GM12878 (cell line): ENCODE measurements at regions not wholly inside any gene's neighbourhood (a gene's known extent, or its start where the extent isn't known, plus 50 kb on each side); places are given as distances from the start of the nearest gene placed in this dataset.
A peak's percentile ranks its signal among the peaks of the same experiment; 100 is the strongest.

ENCODE experiments used
- ATAC-seq: fragments of 200-7000 bp; cut with Tn5 transposase; 3 replicates; pipeline ENCODE4 v1.9.1; 2020; ENCODE audit warnings: mild to moderate bottlenecking, moderate library complexity
- BruUV-seq: library from RNA; stranded (reverse); fragments of 400-500 nt; replicated peaks from 2 replicates; lab custom pipeline; 2021; lab: Mats Ljungman, UMichigan
- CTCF ChIA-PET: fragments of 300-600 bp; sonication (Branson Sonifier 250); formaldehyde crosslinking; extraction: SDS; loops from one replicate; lab custom pipeline; 2021; ENCODE audit warnings: inconsistent platforms; lab: Yijun Ruan, JAX
- POLR2A ChIA-PET: fragments of 350-600 bp; formaldehyde crosslinking; extraction: SDS; loops from one replicate; lab custom pipeline; 2021; ENCODE audit warnings: inconsistent platforms; lab: Charles Lee
- RAD21 ChIA-PET: fragments of 300-600 bp; sonication (Branson Sonifier 250); formaldehyde crosslinking; loops from one replicate; lab custom pipeline; 2023; ENCODE audit warnings: antibody characterized with exemption; ENCODE audit not compliant: unreplicated experiment; lab: Charles Lee
- SMC1A ChIA-PET: fragments of 300-600 bp; sonication (Branson Sonifier 250); formaldehyde crosslinking; loops from one replicate; lab custom pipeline; 2023; ENCODE audit not compliant: unreplicated experiment, uncharacterized antibody; lab: Charles Lee
- DNase-seq: peaks from one replicate; pipeline ENCODE4 v3.0.0-alpha.2; 2011; ENCODE audit warnings: low read depth, low spot score
- FAIRE-seq: peaks from 3 replicates; lab custom pipeline; 2011; peaks lifted over from hg19 to GRCh38; lab: Jason Lieb, UNC
- H2AFZ ChIP-seq: 2 replicates; pipeline ENCODE4 v1.6.0; 2011; ENCODE audit warnings: low read depth, low read length, control low read depth; ENCODE audit not compliant: control insufficient read depth
- H3K27ac ChIP-seq: 2 replicates; pipeline ENCODE4 v1.5.1; 2011; ENCODE audit warnings: control low read depth; ENCODE audit not compliant: control insufficient read depth, insufficient read depth
- H3K27me3 ChIP-seq, 2 experiments: replicated peaks in 1 of 2; 2 replicates each; pipeline versions ENCODE4 v1.6.0 to v1.6.1; 2011; ENCODE audit warnings: low read length in 1 of 2; ENCODE audit not compliant: control insufficient read depth in 2 of 2, insufficient read depth in 2 of 2
- H3K36me3 ChIP-seq, 2 experiments: 2 replicates each; pipeline ENCODE4 v1.5.1; 2011; ENCODE audit warnings: low read length in 1 of 2; ENCODE audit not compliant: control insufficient read depth in 2 of 2, insufficient read depth in 2 of 2
- H3K4me1 ChIP-seq: 2 replicates; pipeline ENCODE4 v1.6.1; 2011; ENCODE audit warnings: mild to moderate bottlenecking, low read length, moderate library complexity, mixed read lengths; ENCODE audit not compliant: control insufficient read depth, insufficient read depth
- H3K4me2 ChIP-seq: 2 replicates; pipeline ENCODE4 v1.6.0; 2011; ENCODE audit warnings: control low read depth; ENCODE audit not compliant: control insufficient read depth, insufficient read depth
- H3K4me3 ChIP-seq: fragments of 200-600 bp; sonication (generic); 2 replicates; pipeline ENCODE4 v1.5.1; 2016
- H3K79me2 ChIP-seq: 2 replicates; pipeline ENCODE4 v1.6.0; 2011; ENCODE audit warnings: low read length; ENCODE audit not compliant: control insufficient read depth, insufficient read depth
- H3K9ac ChIP-seq: 2 replicates; pipeline ENCODE4 v1.8.0; 2011; ENCODE audit warnings: low read length, control low read depth, mixed read lengths; ENCODE audit not compliant: control insufficient read depth, insufficient read depth
- H3K9me3 ChIP-seq: replicated peaks from 3 replicates; pipeline ENCODE4 v1.5.1; 2011; ENCODE audit warnings: mild to moderate bottlenecking, low read length; ENCODE audit not compliant: control insufficient read depth, insufficient read depth
- H4K20me1 ChIP-seq: 2 replicates; pipeline ENCODE4 v1.6.0; 2011; ENCODE audit not compliant: control insufficient read depth, insufficient read depth
- ATF7 ChIP-seq: fragments of 450-650 bp; IDR thresholded peaks from 2 replicates; pipeline ENCODE4 v1.6.1; 2016; ENCODE audit warnings: low read depth, mild to moderate bottlenecking
- CREM ChIP-seq: IDR thresholded peaks from 2 replicates; pipeline ENCODE4 v1.6.1; 2014; ENCODE audit warnings: antibody characterized with exemption, low read depth
- DPF2 ChIP-seq: fragments of 450-650 bp; IDR thresholded peaks from 2 replicates; pipeline ENCODE4 v1.6.1; 2017; ENCODE audit warnings: mild to moderate bottlenecking
- ETV6 ChIP-seq, 2 experiments: fragments of 450-650 bp in 1 of 2; IDR thresholded peaks in 1 of 2; conservative IDR thresholded peaks in 1 of 2; 2 replicates each; pipeline ENCODE4 v1.6.1; 2014; ENCODE audit warnings: antibody characterized with exemption in 1 of 2, borderline replicate concordance in 1 of 2, low read depth in 1 of 2, mild to moderate bottlenecking in 1 of 2, moderate library complexity in 1 of 2
- GABPA ChIP-seq: IDR thresholded peaks from 2 replicates; pipeline ENCODE4 v1.6.1; 2014; ENCODE audit warnings: antibody characterized with exemption, low read depth, mild to moderate bottlenecking, inconsistent platforms
- MXI1 ChIP-seq: fragments of 150-350 bp; IDR thresholded peaks from 2 replicates; pipeline ENCODE4 v1.6.1; 2011; ENCODE audit warnings: low read depth, mild to moderate bottlenecking, inconsistent platforms, low read length, improper control_type of control experiment
- NBN ChIP-seq: fragments of 450-650 bp; IDR thresholded peaks from 2 replicates; pipeline ENCODE4 v1.6.1; 2016
- NFXL1 ChIP-seq: fragments of 450-650 bp; IDR thresholded peaks from 2 replicates; pipeline ENCODE4 v1.6.1; 2017; ENCODE audit warnings: antibody characterized with exemption, mild to moderate bottlenecking, borderline replicate concordance
- POLR2A ChIP-seq: IDR thresholded peaks from 2 replicates; pipeline ENCODE4 v1.6.1; 2011; ENCODE audit warnings: low read depth, mild to moderate bottlenecking, low read length
- RB1 ChIP-seq: fragments of 450-650 bp; formaldehyde crosslinking; IDR thresholded peaks from 2 replicates; pipeline ENCODE4 v1.6.1; 2017; ENCODE audit warnings: mild to moderate bottlenecking, borderline replicate concordance
- RUNX3 ChIP-seq: IDR thresholded peaks from 2 replicates; pipeline ENCODE4 v1.6.1; 2012; ENCODE audit warnings: low read length, inconsistent platforms
- SPI1 ChIP-seq: IDR thresholded peaks from 2 replicates; pipeline ENCODE4 v1.6.1; 2011; ENCODE audit warnings: low read depth, mild to moderate bottlenecking, low read length, moderate library complexity, borderline replicate concordance; ENCODE audit not compliant: insufficient read depth
- STAT3 ChIP-seq: IDR thresholded peaks from 2 replicates; pipeline ENCODE4 v1.6.1; 2011; ENCODE audit warnings: low read depth, low read length, improper control_type of control experiment
- SUPT20H ChIP-seq: IDR thresholded peaks from 2 replicates; pipeline ENCODE4 v1.6.1; 2011; ENCODE audit warnings: low read depth, mild to moderate bottlenecking, low read length, moderate library complexity, borderline replicate concordance; ENCODE audit not compliant: control insufficient read depth
- SUZ12 ChIP-seq: fragments of 200-600 bp; sonication (generic); IDR thresholded peaks from one replicate; pipeline ENCODE4 v1.6.1; 2018; ENCODE audit warnings: antibody characterized with exemption, mild to moderate bottlenecking; ENCODE audit not compliant: unreplicated experiment
- TCF3 ChIP-seq: IDR thresholded peaks from 2 replicates; pipeline ENCODE4 v1.6.1; 2012; ENCODE audit warnings: low read depth, mild to moderate bottlenecking, low read length, borderline replicate concordance; ENCODE audit not compliant: insufficient read depth
- WGBS: methylation state at CpG from one replicate; pipeline ENCODE4 v1.1.6; 2016; ENCODE audit warnings: low lambda C conversion rate; ENCODE audit not compliant: insufficient replicate concordance, insufficient coverage; ENCODE audit errors: missing lambda C conversion rate; 5-methylcytosine and 5-hydroxymethylcytosine counted together
- in situ Hi-C: fragments of 300-500 bp; cut with MboI; formaldehyde crosslinking; loops from 9 replicates; pipeline ENCODE4 v1.14.3; 2018; ENCODE audit warnings: mixed read lengths
- intact Hi-C: fragments of 100-400 bp; cut with micrococcal nuclease; formaldehyde crosslinking; loops from one replicate; pipeline ENCODE4 v1.14.2; 2022; ENCODE audit not compliant: unreplicated experiment

- SMC1A ChIA-PET, result interaction anchor here (1.1 kb wide), 1 partner anchor 1225 kb away, joined by 3 read pairs; no protein-coding TSS in a partner anchor
- POLR2A ChIA-PET, result interaction anchor here (0.6 kb wide), 1 partner anchor 233 kb away, joined by 4 read pairs; no protein-coding TSS in a partner anchor
- H2AFZ ChIP-seq, result no peak overlapping the region
Observed at GRCh38 chr6:141107591-141108160, 1025.0 kb upstream of the GJE1 start.

GRCh38 chr6:141105481-141105880 lies 1027.2 kb upstream of the GJE1 start:
- no peak overlapping the region for H3K4me3 ChIP-seq
- no TSS peak for BruUV-seq
- no peak overlapping the region for H3K27ac ChIP-seq
- ChIA-PET RAD21 (no interaction called here), POLR2A (no interaction called here), CTCF (no interaction called here), SMC1A (interaction anchor here (0.6 kb wide), 1 partner anchor 120 kb away, joined by 3 read pairs; no protein-coding TSS in a partner anchor)
- no peaks in the 10 kb centered on the region for H3K79me2 ChIP-seq
- no peaks in the 10 kb centered on the region for H3K27me3 ChIP-seq
- DNase-seq, result no peak
- intact Hi-C loops (no loop called here), in situ Hi-C loops (no loop called here)
- H3K4me2 ChIP-seq, result no peak overlapping the region
- no peaks in the 10 kb centered on the region for H3K4me1 ChIP-seq
- H3K9ac ChIP-seq, result no peak overlapping the region
- no peaks in the 10 kb centered on the region for H3K9me3 ChIP-seq
- no peaks in the 10 kb centered on the region for H3K36me3 ChIP-seq
- no peaks in the 10 kb centered on the region for H4K20me1 ChIP-seq
- no peak for ATAC-seq
- no peak overlapping the region for H2AFZ ChIP-seq
- no peak for FAIRE-seq
- TF ChIP-seq POLR2A (no peak), CREM (no peak), STAT3 (no peak), MXI1 (no peak), GABPA (no peak), DPF2 (no peak), TCF3 (no peak), RUNX3 (no peak), RB1 (no peak), NFXL1 (no peak), ATF7 (no peak), ETV6 (conservative IDR thresholded peaks at IDR 0.05 in 1 of 2, IDR thresholded peaks at IDR 0.05 in 1 of 2; ENCODE audit: borderline replicate concordance in 1 of 2, low read depth in 1 of 2) (no peak), SUPT20H (no peak)

More at GRCh38 chr6:141107591-141108160, 1025.0 kb upstream of the GJE1 start:
- ATAC-seq (peak; percentile 79), FAIRE-seq (no peak), DNase-seq (no peak)
- CTCF ChIA-PET, result interaction anchor here (0.7 kb wide), 1 partner anchor 119 kb away, joined by 3 read pairs; no protein-coding TSS in a partner anchor
- Histone ChIP-seq H3K4me1 (no peaks in the 10 kb centered on the region), H3K79me2 (no peaks in the 10 kb centered on the region), H3K4me2 (no peak overlapping the region), H3K9me3 (no peaks in the 10 kb centered on the region), H3K36me3 (no peaks in the 10 kb centered on the region), H3K27ac (no peak overlapping the region), H3K4me3 (no peak overlapping the region), H3K27me3 (no peaks in the 10 kb centered on the region), H3K9ac (no peak overlapping the region), H4K20me1 (no peaks in the 10 kb centered on the region)
- TF ChIP-seq SPI1 (0 out of 2 replicates have a peak, but pooled peaks have one; percentile 4), RUNX3 (peak; percentile 35; the same call in 1 of the 2 replicates), SUZ12 (no peak), NBN (no peak)
- RAD21 ChIA-PET, result no interaction called here
- intact Hi-C loops, result no loop called here
- in situ Hi-C loops, result no loop called here
- no TSS peak for BruUV-seq
- WGBS, result 0% methylated on average over 1 of the region's 1 CpG
